ENCODE measurements at regions not wholly inside any gene's neighbourhood (a gene's known extent, or its start where the extent isn't known, plus 50 kb on each side); places are given as distances from the start of the nearest gene placed in this dataset.

- Mint-ChIP-seq H3K27ac (no peak overlapping the region), H3K4me3 (no peak overlapping the region), H3K4me1 (peaks cover 28% of the 10 kb centered on the region), H3K9me3 (no peaks in the 10 kb centered on the region), H3K27me3 (ENCODE audit: low read depth) (peaks cover 92% of the 10 kb centered on the region), H3K36me3 (no peaks in the 10 kb centered on the region)
- TF ChIP-seq CTCF (IDR thresholded peaks at IDR 0.05; ENCODE audit: unreplicated experiment) = no peak
- DNase-seq (ENCODE audit: low spot score in 2 of 2, unreplicated experiment in 2 of 2) = no peak
These were observed 132.8 kb downstream of the RBFOX3 start for GRCh38 chr17:79478051-79478461.

GRCh38 chr17:79476074-79476652 lies 134.7 kb downstream of the RBFOX3 start:
- TF ChIP-seq CTCF (IDR thresholded peaks at IDR 0.05; ENCODE audit: unreplicated experiment) = no peak
- Mint-ChIP-seq H3K4me1 (peaks cover 19% of the 10 kb centered on the region), H3K27me3 (ENCODE audit: low read depth) (peaks cover 90% of the 10 kb centered on the region), H3K36me3 (no peaks in the 10 kb centered on the region), H3K4me3 (no peak overlapping the region), H3K27ac (no peak overlapping the region), H3K9me3 (no peaks in the 10 kb centered on the region)
- DNase-seq (ENCODE audit: low spot score in 2 of 2, unreplicated experiment in 2 of 2) = no peak

- H3K27me3 Mint-ChIP-seq (ENCODE audit: low read depth) = peaks cover 87% of the 10 kb centered on the region
- H3K27ac Mint-ChIP-seq = no peak overlapping the region
- TF ChIP-seq CTCF (IDR thresholded peaks at IDR 0.05; ENCODE audit: unreplicated experiment) = no peak
These were observed 136.9 kb downstream of the RBFOX3 start for GRCh38 chr17:79473876-79474440.

GRCh38 chr17:79473111-79473875 lies 137.6 kb downstream of the RBFOX3 start:
- no peak overlapping the region for H3K27ac Mint-ChIP-seq
- no peak overlapping the region for H3K4me3 Mint-ChIP-seq
- DNase-seq (ENCODE audit: low spot score in 2 of 2, unreplicated experiment in 2 of 2) = no peak
- H3K36me3 Mint-ChIP-seq = no peaks in the 10 kb centered on the region
- H3K27me3 Mint-ChIP-seq (ENCODE audit: low read depth) = peaks cover 82% of the 10 kb centered on the region
- TF ChIP-seq CTCF (IDR thresholded peaks at IDR 0.05; ENCODE audit: unreplicated experiment) = no peak
- H3K4me1 Mint-ChIP-seq = peaks cover 17% of the 10 kb centered on the region
- no peaks in the 10 kb centered on the region for H3K9me3 Mint-ChIP-seq

More at GRCh38 chr17:79473876-79474440, 136.9 kb downstream of the RBFOX3 start:
- H3K9me3 Mint-ChIP-seq = no peaks in the 10 kb centered on the region
- no peak overlapping the region for H3K4me3 Mint-ChIP-seq
- DNase-seq (ENCODE audit: low spot score in 2 of 2, unreplicated experiment in 2 of 2) = no peak
- H3K4me1 Mint-ChIP-seq = peaks cover 19% of the 10 kb centered on the region
- no peaks in the 10 kb centered on the region for H3K36me3 Mint-ChIP-seq

- Mint-ChIP-seq H3K4me1 (peaks cover 8% of the 10 kb centered on the region), H3K9me3 (no peaks in the 10 kb centered on the region), H3K4me3 (no peak overlapping the region), H3K36me3 (no peaks in the 10 kb centered on the region), H3K27ac (no peak overlapping the region), H3K27me3 (ENCODE audit: low read depth) (peaks cover 69% of the 10 kb centered on the region)
- DNase-seq (ENCODE audit: low spot score in 2 of 2, unreplicated experiment in 2 of 2) = no peak
- TF ChIP-seq CTCF (IDR thresholded peaks at IDR 0.05; ENCODE audit: unreplicated experiment) = no peak
These were observed 140.1 kb downstream of the RBFOX3 start for GRCh38 chr17:79470754-79471153.
